ENCODE measurements at regions not wholly inside any gene's neighbourhood (a gene's known extent, or its start where the extent isn't known, plus 50 kb on each side); places are given as distances from the start of the nearest gene placed in this dataset.

DNA sequence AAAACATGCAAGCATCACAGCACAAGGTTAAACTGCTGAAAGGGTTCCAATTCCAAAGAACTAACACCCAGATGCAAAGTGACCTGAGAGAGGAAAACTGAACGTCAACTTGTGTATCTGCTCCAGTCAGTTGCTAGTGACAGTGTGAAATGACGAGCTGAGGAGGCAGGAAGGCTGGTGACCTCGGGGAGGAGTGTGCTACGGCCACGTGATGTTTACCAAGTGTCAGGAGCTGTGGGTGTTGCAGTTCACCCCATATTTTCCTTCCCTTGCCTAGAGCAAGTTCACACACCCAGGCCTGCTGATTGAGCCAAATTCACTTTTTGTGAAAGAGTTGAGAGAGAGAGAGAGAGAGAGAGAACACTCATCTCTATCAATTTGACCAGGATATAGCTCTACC lies 231.6 kb upstream of the ANKH start (continued):
- TF ChIP-seq TAF1 (IDR thresholded peaks at IDR 0.05; ENCODE audit: low read depth, low read length): no peak
- no peak for TF ChIP-seq TBP (IDR thresholded peaks at IDR 0.05; ENCODE audit: low read depth, low read length)
- no peak for TF ChIP-seq BCL11A (IDR thresholded peaks at IDR 0.05; ENCODE audit: low read depth in 2 of 2, low read length in 2 of 2)
- no peak for TF ChIP-seq ASH2L (IDR thresholded peaks at IDR 0.05; ENCODE audit: low read length)
- no peak for TF ChIP-seq CHD1 (IDR thresholded peaks at IDR 0.05; ENCODE audit: low read depth, low read length)
- TF ChIP-seq, protein P1, sequence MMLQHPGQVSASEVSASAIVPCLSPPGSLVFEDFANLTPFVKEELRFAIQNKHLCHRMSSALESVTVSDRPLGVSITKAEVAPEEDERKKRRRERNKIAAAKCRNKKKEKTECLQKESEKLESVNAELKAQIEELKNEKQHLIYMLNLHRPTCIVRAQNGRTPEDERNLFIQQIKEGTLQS (IDR thresholded peaks at IDR 0.05; ENCODE audit: insufficient read depth, low read depth, low read length): no peak

All from H1 (cell line).